AML-193 (cell line): ENCODE measurements at regions not wholly inside any gene's neighbourhood (a gene's known extent, or its start where the extent isn't known, plus 50 kb on each side); places are given as distances from the start of the nearest gene placed in this dataset.
"Not testable (repeated sequence)": the region's sequence is repeated elsewhere in the genome, so short reads cannot be mapped to it uniquely, and the experiment has no call there.

ENCODE experiments used
- DNase-seq, 2 experiments: peaks; one replicate each; lab custom pipeline; 2025; lab: John Stamatoyannopoulos, UW

GRCh38 chr2:111287646-111288568, 167.2 kb downstream of the BCL2L11 start:
- DNase-seq = not testable (repeated sequence)

- not testable (repeated sequence) for DNase-seq
These were observed 169.7 kb downstream of the BCL2L11 start for GRCh38 chr2:111290370-111290769.

GRCh38 chr2:111291566-111291965, 170.9 kb downstream of the BCL2L11 start:
- DNase-seq = not testable (repeated sequence)

GRCh38 chr2:111292232-111292968, 171.7 kb downstream of the BCL2L11 start:
- not testable (repeated sequence) for DNase-seq

- DNase-seq = not testable (repeated sequence)
These were observed 174.0 kb downstream of the BCL2L11 start for GRCh38 chr2:111294699-111295098.

GRCh38 chr2:111296122-111296804, 175.5 kb downstream of the BCL2L11 start:
- not testable (repeated sequence) for DNase-seq

GRCh38 chr2:111297128-111297527, 176.4 kb downstream of the BCL2L11 start:
- DNase-seq = not testable (repeated sequence)

GRCh38 chr2:111298927-111299326, 178.2 kb downstream of the BCL2L11 start:
- not testable (repeated sequence) for DNase-seq

GRCh38 chr2:111299635-111300034, 178.9 kb downstream of the BCL2L11 start:
- not testable (repeated sequence) for DNase-seq

GRCh38 chr2:111301677-111302076, 181.0 kb downstream of the BCL2L11 start:
- not testable (repeated sequence) for DNase-seq

- DNase-seq = not testable (repeated sequence)
These were observed 181.9 kb downstream of the BCL2L11 start for GRCh38 chr2:111302397-111303218.

- DNase-seq = not testable (repeated sequence)
These were observed 186.6 kb downstream of the BCL2L11 start for GRCh38 chr2:111307302-111307701.

- not testable (repeated sequence) for DNase-seq
These were observed 188.7 kb downstream of the BCL2L11 start for GRCh38 chr2:111309231-111310075.

GRCh38 chr2:111310395-111310794, 189.7 kb downstream of the BCL2L11 start:
- DNase-seq = not testable (repeated sequence)

GRCh38 chr2:111311568-111311967, 190.9 kb downstream of the BCL2L11 start:
- DNase-seq = not testable (repeated sequence)

- DNase-seq = not testable (repeated sequence)
These were observed 192.3 kb downstream of the BCL2L11 start for GRCh38 chr2:111312897-111313607.

GRCh38 chr2:111313711-111314110, 193.0 kb downstream of the BCL2L11 start:
- DNase-seq = not testable (repeated sequence)

GRCh38 chr2:111315188-111315917, 194.6 kb downstream of the BCL2L11 start:
- DNase-seq = not testable (repeated sequence)

- not testable (repeated sequence) for DNase-seq
These were observed 195.6 kb downstream of the BCL2L11 start for GRCh38 chr2:111316221-111316741.
